ENCODE measurements at regions not wholly inside any gene's neighbourhood (a gene's known extent, or its start where the extent isn't known, plus 50 kb on each side); places are given as distances from the start of the nearest gene placed in this dataset.

DNA sequence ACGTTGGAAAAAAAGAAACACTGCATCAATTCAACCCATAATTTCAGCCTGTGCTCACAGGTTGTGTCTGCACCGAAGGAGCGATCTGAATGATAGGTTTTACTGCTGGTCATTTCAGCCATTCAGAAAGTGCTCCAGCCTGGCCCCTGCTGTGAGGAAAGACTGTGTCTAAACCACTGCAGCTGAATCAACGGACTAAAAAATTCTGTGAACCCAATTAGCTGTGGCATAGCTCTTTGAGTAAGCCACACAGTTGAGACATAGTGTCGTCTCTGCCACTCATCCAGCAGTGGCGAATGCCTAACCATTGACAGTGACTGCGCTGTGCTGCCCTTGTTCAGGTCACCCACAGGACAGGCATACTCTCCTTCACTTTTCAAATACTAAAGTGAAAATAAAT lies 179.8 kb downstream of the COG6 start:
- TF ChIP-seq, protein P1, sequence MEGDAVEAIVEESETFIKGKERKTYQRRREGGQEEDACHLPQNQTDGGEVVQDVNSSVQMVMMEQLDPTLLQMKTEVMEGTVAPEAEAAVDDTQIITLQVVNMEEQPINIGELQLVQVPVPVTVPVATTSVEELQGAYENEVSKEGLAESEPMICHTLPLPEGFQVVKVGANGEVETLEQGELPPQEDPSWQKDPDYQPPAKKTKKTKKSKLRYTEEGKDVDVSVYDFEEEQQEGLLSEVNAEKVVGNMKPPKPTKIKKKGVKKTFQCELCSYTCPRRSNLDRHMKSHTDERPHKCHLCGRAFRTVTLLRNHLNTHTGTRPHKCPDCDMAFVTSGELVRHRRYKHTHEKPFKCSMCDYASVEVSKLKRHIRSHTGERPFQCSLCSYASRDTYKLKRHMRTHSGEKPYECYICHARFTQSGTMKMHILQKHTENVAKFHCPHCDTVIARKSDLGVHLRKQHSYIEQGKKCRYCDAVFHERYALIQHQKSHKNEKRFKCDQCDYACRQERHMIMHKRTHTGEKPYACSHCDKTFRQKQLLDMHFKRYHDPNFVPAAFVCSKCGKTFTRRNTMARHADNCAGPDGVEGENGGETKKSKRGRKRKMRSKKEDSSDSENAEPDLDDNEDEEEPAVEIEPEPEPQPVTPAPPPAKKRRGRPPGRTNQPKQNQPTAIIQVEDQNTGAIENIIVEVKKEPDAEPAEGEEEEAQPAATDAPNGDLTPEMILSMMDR (IDR thresholded peaks at IDR 0.05; ENCODE audit: poor library complexity) = no peak
- no peak for TF ChIP-seq EZH2 (IDR thresholded peaks at IDR 0.05; ENCODE audit: borderline replicate concordance)
